Brain microvascular endothelial cell (primary cell): ENCODE measurements at regions not wholly inside any gene's neighbourhood (a gene's known extent, or its start where the extent isn't known, plus 50 kb on each side); places are given as distances from the start of the nearest gene placed in this dataset.

Source experiments
- DNase-seq: peaks from one replicate; pipeline ENCODE4 v3.0.0-alpha.2; 2020
- H3K27ac ChIP-seq: fragments of 250-450 bp; sonication (Bioruptor Pico); 2 replicates; pipeline ENCODE4 v1.5.1; 2020; ENCODE audit warnings: mild to moderate bottlenecking, moderate library complexity
- H3K27me3 ChIP-seq: fragments of 250-450 bp; sonication (Bioruptor Pico); replicated peaks from 2 replicates; pipeline ENCODE4 v1.5.1; 2020; ENCODE audit warnings: mild to moderate bottlenecking
- H3K36me3 ChIP-seq: fragments of 250-450 bp; sonication (Bioruptor Pico); replicated peaks from 2 replicates; pipeline ENCODE4 v1.5.1; 2020; ENCODE audit warnings: mild to moderate bottlenecking
- H3K4me3 ChIP-seq: 2 replicates; pipeline ENCODE4 v1.5.1; 2011; ENCODE audit warnings: low read depth, mild to moderate bottlenecking, control low read depth, low read length, moderate library complexity
- in situ Hi-C: cut with HindIII; loops from 2 replicates; pipeline ENCODE4 v1.10.0; 2017; ENCODE audit warnings: low sequenced_read_pairs, low pct_ligation_motif_present
- TF ChIP-seq, protein P1 (sequence below): IDR thresholded peaks from 2 replicates; pipeline ENCODE4 v1.5.1; 2011; ENCODE audit warnings: low read depth, mild to moderate bottlenecking, moderate library complexity, low read length, control low read depth, inconsistent platforms; ENCODE audit errors: missing control alignments

DNA sequence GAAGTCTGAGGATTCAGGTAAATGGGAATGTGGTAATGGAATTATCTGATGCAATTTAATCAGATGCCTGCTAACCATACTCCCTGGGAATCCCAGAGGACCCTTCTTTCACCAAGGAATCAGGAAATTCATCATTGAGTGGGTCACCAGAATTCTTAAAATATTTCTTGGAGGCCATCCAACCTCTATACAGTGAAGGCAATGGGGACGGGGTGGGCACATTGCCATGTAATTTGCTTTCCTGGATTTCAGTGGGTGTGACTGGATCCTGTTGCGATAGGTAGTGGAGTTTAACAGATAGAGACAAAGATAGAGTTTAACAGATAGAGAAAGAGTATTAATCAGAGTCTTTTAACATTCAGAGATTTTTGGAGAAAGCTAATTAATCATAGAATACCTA lies 394.4 kb downstream of the DAD1 start:
- no peaks in the 10 kb centered on the region for H3K27me3 ChIP-seq
- no peak overlapping the region for H3K4me3 ChIP-seq
- peak; percentile 58 for DNase-seq
- in situ Hi-C loops: no loop called here
- H3K36me3 ChIP-seq: no peaks in the 10 kb centered on the region
- TF ChIP-seq, protein P1, sequence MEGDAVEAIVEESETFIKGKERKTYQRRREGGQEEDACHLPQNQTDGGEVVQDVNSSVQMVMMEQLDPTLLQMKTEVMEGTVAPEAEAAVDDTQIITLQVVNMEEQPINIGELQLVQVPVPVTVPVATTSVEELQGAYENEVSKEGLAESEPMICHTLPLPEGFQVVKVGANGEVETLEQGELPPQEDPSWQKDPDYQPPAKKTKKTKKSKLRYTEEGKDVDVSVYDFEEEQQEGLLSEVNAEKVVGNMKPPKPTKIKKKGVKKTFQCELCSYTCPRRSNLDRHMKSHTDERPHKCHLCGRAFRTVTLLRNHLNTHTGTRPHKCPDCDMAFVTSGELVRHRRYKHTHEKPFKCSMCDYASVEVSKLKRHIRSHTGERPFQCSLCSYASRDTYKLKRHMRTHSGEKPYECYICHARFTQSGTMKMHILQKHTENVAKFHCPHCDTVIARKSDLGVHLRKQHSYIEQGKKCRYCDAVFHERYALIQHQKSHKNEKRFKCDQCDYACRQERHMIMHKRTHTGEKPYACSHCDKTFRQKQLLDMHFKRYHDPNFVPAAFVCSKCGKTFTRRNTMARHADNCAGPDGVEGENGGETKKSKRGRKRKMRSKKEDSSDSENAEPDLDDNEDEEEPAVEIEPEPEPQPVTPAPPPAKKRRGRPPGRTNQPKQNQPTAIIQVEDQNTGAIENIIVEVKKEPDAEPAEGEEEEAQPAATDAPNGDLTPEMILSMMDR: no peak
- H3K27ac ChIP-seq: no peak overlapping the region

DNA sequence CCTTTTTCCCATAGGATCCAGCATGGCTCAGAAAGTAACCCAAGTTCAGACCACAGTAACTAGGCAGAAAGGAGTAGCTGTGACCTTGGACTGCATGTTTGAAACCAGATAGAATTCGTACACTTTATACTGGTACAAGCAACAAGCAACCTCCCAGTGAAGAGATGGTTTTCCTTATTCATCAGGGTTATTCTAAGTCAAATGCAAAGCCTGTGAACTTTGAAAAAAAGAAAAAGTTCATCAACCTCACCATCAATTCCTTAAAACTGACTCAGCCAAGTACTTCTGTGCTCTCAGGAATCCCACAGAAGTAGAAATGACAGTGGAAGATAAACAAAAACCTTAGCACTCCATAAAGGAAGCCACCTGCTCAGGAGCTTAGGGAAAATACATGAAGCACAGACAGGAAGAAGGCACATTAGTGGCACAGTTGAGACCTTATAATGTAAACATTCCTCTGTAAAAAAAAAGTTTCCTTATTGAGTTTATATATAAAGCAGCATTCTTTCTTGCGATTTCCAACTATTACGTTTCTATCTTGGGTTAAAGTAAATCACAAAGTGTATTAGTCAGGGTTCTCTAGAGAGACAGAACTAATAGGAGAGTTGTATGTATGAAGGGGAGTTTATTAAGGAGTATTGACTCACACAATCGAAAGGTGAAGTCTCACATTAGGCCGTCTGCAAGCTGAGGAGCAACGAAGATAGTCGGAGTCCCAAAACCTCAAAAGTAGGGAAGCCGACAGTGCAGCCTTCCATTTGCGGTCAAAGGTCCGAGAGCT lies 398.4 kb downstream of the DAD1 start:
- Histone ChIP-seq H3K27me3 (no peaks in the 10 kb centered on the region), H3K4me3 (no peak overlapping the region), H3K36me3 (no peaks in the 10 kb centered on the region), H3K27ac (peak overlapping the region; percentile 91)
- DNase-seq: peak; percentile 77
- TF ChIP-seq, protein P1: no peak
- in situ Hi-C loops: no loop called here

DNA sequence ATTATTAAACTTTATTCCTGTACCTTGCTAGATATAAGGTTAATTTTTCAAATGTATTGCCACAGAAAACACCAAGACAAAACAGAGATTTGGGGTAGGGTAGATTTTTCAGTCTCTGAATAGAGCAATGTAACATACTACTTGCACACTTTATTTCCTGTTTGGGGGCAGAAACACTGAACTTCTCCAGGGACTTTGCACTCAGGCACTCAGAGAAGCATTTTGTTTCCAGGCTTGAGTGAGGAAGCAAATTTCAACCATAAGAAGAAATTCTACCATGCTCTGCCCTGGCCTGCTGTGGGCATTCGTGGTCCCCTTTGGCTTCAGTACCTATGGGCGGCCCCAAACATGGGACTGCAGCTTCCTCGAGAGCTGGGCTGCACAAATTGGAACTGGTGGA lies 399.1 kb downstream of the DAD1 start:
- no peak for DNase-seq
- Histone ChIP-seq H3K4me3 (no peak overlapping the region), H3K36me3 (no peaks in the 10 kb centered on the region), H3K27ac (peak overlapping the region; percentile 91), H3K27me3 (no peaks in the 10 kb centered on the region)
- in situ Hi-C loops: no loop called here
- TF ChIP-seq, protein P1: no peak

DNA sequence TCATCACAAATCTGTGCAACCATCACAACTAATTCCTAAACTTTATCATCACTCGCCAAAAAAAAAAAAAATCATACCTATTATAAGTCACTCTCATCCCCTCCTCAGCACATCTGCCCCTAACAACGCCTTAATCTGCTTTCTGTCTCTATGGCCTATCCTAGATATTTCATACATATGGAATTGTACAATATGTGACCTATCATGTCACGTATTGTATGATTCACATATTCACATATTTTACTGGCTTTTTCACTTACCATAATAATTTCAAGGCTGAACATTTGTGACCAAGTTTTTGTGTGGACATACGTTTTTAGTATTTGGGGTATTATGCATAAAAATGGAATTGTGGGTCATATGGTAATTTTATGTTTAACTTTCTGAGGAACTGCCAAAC lies 400.7 kb downstream of the DAD1 start:
- Histone ChIP-seq H3K4me3 (no peak overlapping the region), H3K27me3 (no peaks in the 10 kb centered on the region), H3K36me3 (no peaks in the 10 kb centered on the region), H3K27ac (no peak overlapping the region)
- in situ Hi-C loops: no loop called here
- DNase-seq: no peak
- TF ChIP-seq, protein P1: no peak

DNA sequence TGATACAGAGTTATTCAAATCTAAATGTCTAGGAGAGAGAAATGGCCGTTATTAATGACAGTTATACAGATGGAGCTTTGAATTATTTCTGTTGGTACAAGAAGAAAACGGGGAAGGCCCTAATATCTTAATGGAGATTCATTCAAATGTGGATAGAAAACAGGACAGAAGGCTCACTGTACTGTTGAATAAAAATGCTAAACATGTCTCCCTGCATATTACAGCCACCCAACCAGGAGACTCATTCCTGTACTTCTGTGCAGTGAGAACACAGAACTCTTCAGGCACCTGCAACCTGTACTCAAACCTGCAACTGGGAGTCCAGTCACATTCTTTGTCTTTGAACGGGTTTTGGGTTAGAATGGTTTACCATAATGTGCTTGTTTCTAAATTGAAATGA lies 403.2 kb downstream of the DAD1 start:
- in situ Hi-C loops: no loop called here
- Histone ChIP-seq H3K4me3 (no peak overlapping the region), H3K27ac (peak overlapping the region; percentile 89), H3K27me3 (no peaks in the 10 kb centered on the region), H3K36me3 (no peaks in the 10 kb centered on the region)
- TF ChIP-seq, protein P1: no peak
- DNase-seq: no peak

DNA sequence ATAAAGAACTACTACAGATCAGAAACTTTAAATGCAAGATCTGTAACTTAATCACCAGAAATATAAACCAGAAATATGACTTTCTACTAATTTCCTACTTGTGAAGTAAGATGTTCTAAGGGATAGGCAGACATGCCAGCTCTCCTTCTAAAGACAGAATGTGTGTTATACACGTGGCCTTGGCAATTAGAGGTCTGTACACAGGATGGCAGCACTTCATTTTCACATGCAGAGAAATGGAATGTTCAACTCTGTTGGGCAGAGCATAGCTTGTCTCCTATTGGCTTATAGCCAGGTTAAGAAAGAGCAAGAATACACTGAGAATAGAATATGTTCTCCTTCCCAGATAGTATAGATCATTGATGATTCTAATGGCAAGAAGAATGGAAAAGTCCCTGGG lies 403.8 kb downstream of the DAD1 start:
- H3K36me3 ChIP-seq: no peaks in the 10 kb centered on the region
- DNase-seq: peak; percentile 76
- in situ Hi-C loops: no loop called here
- TF ChIP-seq, protein P1: peak; percentile 38
- H3K27ac ChIP-seq: peak overlapping the region; percentile 89
- no peaks in the 10 kb centered on the region for H3K27me3 ChIP-seq
- no peak overlapping the region for H3K4me3 ChIP-seq
